WTC11 (cell line): ENCODE measurements at regions not wholly inside any gene's neighbourhood (a gene's known extent, or its start where the extent isn't known, plus 50 kb on each side); places are given as distances from the start of the nearest gene placed in this dataset.

Source experiments
- ATAC-seq: fragments of 200-7000 bp; cut with Tn5 transposase; 2 replicates; pipeline ENCODE4 v1.10.0; 2021; ENCODE audit warnings: mild to moderate bottlenecking, moderate library complexity
- CTCF ChIA-PET: fragments of 300-600 bp; sonication (Branson Sonifier 250); formaldehyde crosslinking; loops from one replicate; lab custom pipeline; 2021; ENCODE audit warnings: antibody characterized with exemption; lab: Charles Lee
- POLR2A ChIA-PET: fragments of 350-600 bp; sonication (Branson Sonifier 250); formaldehyde crosslinking; loops from one replicate; lab custom pipeline; 2021; ENCODE audit warnings: antibody characterized with exemption; lab: Charles Lee
- DNase-seq: peaks from one replicate; pipeline ENCODE4 v3.0.0; 2021; ENCODE audit warnings: low spot score
- H3K27ac Mint-ChIP-seq: 2 replicates; pipeline ENCODE4 v1.8.0; 2021; ENCODE audit warnings: mixed read lengths
- H3K27me3 Mint-ChIP-seq: 2 replicates; pipeline ENCODE4 v1.8.0; 2021; ENCODE audit warnings: low read depth, mild to moderate bottlenecking, moderate library complexity, mixed read lengths
- H3K36me3 Mint-ChIP-seq: 2 replicates; pipeline ENCODE4 v1.8.0; 2021; ENCODE audit warnings: mixed read lengths
- H3K4me1 Mint-ChIP-seq: 2 replicates; pipeline ENCODE4 v1.8.0; 2022; ENCODE audit warnings: mixed read lengths
- H3K4me3 Mint-ChIP-seq: 2 replicates; pipeline ENCODE4 v1.8.0; 2021; ENCODE audit warnings: mild to moderate bottlenecking, moderate library complexity, mixed read lengths
- H3K9me3 Mint-ChIP-seq: 2 replicates; pipeline ENCODE4 v1.8.0; 2021; ENCODE audit warnings: mixed read lengths
- ARID4B ChIP-seq: sonication (generic); formaldehyde crosslinking; IDR thresholded peaks from 2 replicates; pipeline ENCODE4 v1.8.0; 2023; ENCODE audit warnings: missing genetic modification reagents, mild to moderate bottlenecking, borderline replicate concordance
- ATF1 ChIP-seq: sonication (generic); formaldehyde crosslinking; IDR thresholded peaks from 2 replicates; pipeline ENCODE4 v1.8.1; 2023; ENCODE audit warnings: mild to moderate bottlenecking, moderate library complexity, missing genetic modification reagents
- CREB1 ChIP-seq: sonication (generic); formaldehyde crosslinking; IDR thresholded peaks from 2 replicates; pipeline ENCODE4 v1.8.0; 2023; ENCODE audit warnings: mild to moderate bottlenecking, missing genetic modification reagents
- CTCF ChIP-seq: fragments of 200-600 bp; IDR thresholded peaks from 2 replicates; pipeline ENCODE4 v1.8.0; 2022; ENCODE audit warnings: antibody characterized with exemption
- ETV6 ChIP-seq: sonication (generic); formaldehyde crosslinking; IDR thresholded peaks from 2 replicates; pipeline ENCODE4 v1.8.1; 2022; ENCODE audit warnings: mild to moderate bottlenecking, missing genetic modification reagents
- FOXP4 ChIP-seq: sonication (generic); formaldehyde crosslinking; IDR thresholded peaks from 2 replicates; pipeline ENCODE4 v1.8.0; 2022; ENCODE audit warnings: mild to moderate bottlenecking, missing genetic modification reagents
- GRHL2 ChIP-seq: fragments of 250-450 bp; sonication (Bioruptor Pico); IDR thresholded peaks from 2 replicates; pipeline ENCODE4 v1.8.0; 2022; ENCODE audit warnings: mild to moderate bottlenecking, moderate library complexity; ENCODE audit not compliant: insufficient replicate concordance, severe bottlenecking
- MAX ChIP-seq: sonication (generic); formaldehyde crosslinking; IDR thresholded peaks from 2 replicates; pipeline ENCODE4 v1.8.0; 2022; ENCODE audit warnings: mild to moderate bottlenecking, missing genetic modification reagents
- MXD4 ChIP-seq: fragments of 250-450 bp; sonication (Bioruptor Pico); IDR thresholded peaks from 2 replicates; pipeline ENCODE4 v1.8.0; 2021; ENCODE audit warnings: mild to moderate bottlenecking, moderate library complexity, borderline replicate concordance
- NFATC4 ChIP-seq: fragments of 250-450 bp; sonication (Bioruptor Pico); IDR thresholded peaks from 2 replicates; pipeline ENCODE4 v1.9.0; 2021; ENCODE audit warnings: mild to moderate bottlenecking
- NR3C1 ChIP-seq: sonication (generic); formaldehyde crosslinking; conservative IDR thresholded peaks from 2 replicates; pipeline ENCODE4 v1.8.1; 2023; ENCODE audit warnings: low read depth, mild to moderate bottlenecking, missing genetic modification reagents
- PRDM15 ChIP-seq: sonication (generic); formaldehyde crosslinking; IDR thresholded peaks from 2 replicates; pipeline ENCODE4 v1.8.0; 2022; ENCODE audit warnings: missing genetic modification reagents
- PRRX2 ChIP-seq: fragments of 250-450 bp; sonication (Bioruptor Pico); IDR thresholded peaks from 2 replicates; pipeline ENCODE4 v1.8.0; 2021; ENCODE audit warnings: mild to moderate bottlenecking
- SMAD3 ChIP-seq: sonication (generic); formaldehyde crosslinking; IDR thresholded peaks from 2 replicates; pipeline ENCODE4 v1.8.0; 2022; ENCODE audit warnings: missing genetic modification reagents, mild to moderate bottlenecking, borderline replicate concordance
- TP53 ChIP-seq: sonication (generic); formaldehyde crosslinking; IDR thresholded peaks from 2 replicates; pipeline ENCODE4 v1.8.1; 2023; ENCODE audit warnings: mild to moderate bottlenecking, missing genetic modification reagents
- USF1 ChIP-seq: sonication (generic); formaldehyde crosslinking; IDR thresholded peaks from 2 replicates; pipeline ENCODE4 v1.8.0; 2022; ENCODE audit warnings: mild to moderate bottlenecking, missing genetic modification reagents
- ZMAT4 ChIP-seq: fragments of 250-450 bp; sonication (Bioruptor Pico); IDR thresholded peaks from 2 replicates; pipeline ENCODE4 v1.9.0; 2021; ENCODE audit warnings: mild to moderate bottlenecking
- ZNF121 ChIP-seq: sonication (generic); formaldehyde crosslinking; IDR thresholded peaks from 2 replicates; pipeline ENCODE4 v1.8.0; 2023; ENCODE audit warnings: missing genetic modification reagents
- ZNF138 ChIP-seq: sonication (generic); formaldehyde crosslinking; conservative IDR thresholded peaks from 2 replicates; pipeline ENCODE4 v1.8.1; 2022; ENCODE audit warnings: mild to moderate bottlenecking, moderate library complexity, missing genetic modification reagents
- ZNF396 ChIP-seq: fragments of 250-450 bp; sonication (Bioruptor Pico); IDR thresholded peaks from 2 replicates; pipeline ENCODE4 v1.8.0; 2021; ENCODE audit warnings: mild to moderate bottlenecking, moderate library complexity, borderline replicate concordance
- ZNF423 ChIP-seq: fragments of 250-450 bp; sonication (Bioruptor Pico); IDR thresholded peaks from 2 replicates; pipeline ENCODE4 v2.1.2; 2022; ENCODE audit warnings: mild to moderate bottlenecking, moderate library complexity
- ZSCAN18 ChIP-seq: fragments of 250-450 bp; sonication (Bioruptor Pico); IDR thresholded peaks from 2 replicates; pipeline ENCODE4 v2.1.2; 2022; ENCODE audit warnings: mild to moderate bottlenecking, moderate library complexity

GRCh38 chr16:13684819-13685563, 235.0 kb upstream of the ERCC4 start (continued):
- no peak for TF ChIP-seq PRDM15 (CRISPR knock-in tag)
- no peak for TF ChIP-seq MXD4 (CRISPR knock-in tag)
- no peak for TF ChIP-seq PRRX2 (CRISPR knock-in tag)
- TF ChIP-seq ZNF396 (CRISPR knock-in tag): no peak
- TF ChIP-seq TP53 (CRISPR knock-in tag): no peak
- no peak for TF ChIP-seq ETV6 (CRISPR knock-in tag)
- TF ChIP-seq ZNF138: no peak
- no peak for TF ChIP-seq GRHL2 (CRISPR knock-in tag)
- TF ChIP-seq CREB1 (CRISPR knock-in tag): no peak

GRCh38 chr16:13696017-13696416, 223.9 kb upstream of the ERCC4 start:
- no peak for DNase-seq
- CTCF ChIA-PET: no interaction called here
- H3K27me3 Mint-ChIP-seq: peaks cover 4% of the 10 kb centered on the region
- H3K9me3 Mint-ChIP-seq: peaks cover 83% of the 10 kb centered on the region
- no peak for ATAC-seq
- no peak overlapping the region for H3K27ac Mint-ChIP-seq
- peaks cover 53% of the 10 kb centered on the region for H3K36me3 Mint-ChIP-seq
- no peak for TF ChIP-seq ZMAT4
- TF ChIP-seq MAX (CRISPR knock-in tag): no peak
- no peak for TF ChIP-seq ARID4B
- TF ChIP-seq NFATC4 (CRISPR knock-in tag): no peak
- TF ChIP-seq ZNF121 (CRISPR knock-in tag): no peak
- TF ChIP-seq ETV6 (CRISPR knock-in tag): no peak
- no peak for TF ChIP-seq FOXP4 (CRISPR knock-in tag)
- TF ChIP-seq ATF1: no peak
- no peak for TF ChIP-seq ZNF423 (CRISPR knock-in tag)
- no peak for TF ChIP-seq TP53 (CRISPR knock-in tag)
- no peak for TF ChIP-seq ZSCAN18
- no peak for TF ChIP-seq SMAD3 (CRISPR knock-in tag)
- TF ChIP-seq USF1: no peak
- no peak for TF ChIP-seq NR3C1 (CRISPR knock-in tag)
- no peak for TF ChIP-seq CTCF
- TF ChIP-seq, all 79 proteins: peak for 0
- no peaks in the 10 kb centered on the region for H3K4me1 Mint-ChIP-seq
- no peak overlapping the region for H3K4me3 Mint-ChIP-seq
- POLR2A ChIA-PET: no interaction called here
